Kidney epithelial cell (primary cell): ENCODE measurements at regions not wholly inside any gene's neighbourhood (a gene's known extent, or its start where the extent isn't known, plus 50 kb on each side); places are given as distances from the start of the nearest gene placed in this dataset.

Experiments used
- DNase-seq: peaks from one replicate; pipeline ENCODE4 v3.0.0-alpha.2; 2010; ENCODE audit warnings: low read depth
- H3K27me3 ChIP-seq: 2 replicates; pipeline ENCODE4 v1.6.0; 2011; ENCODE audit warnings: low read length; ENCODE audit not compliant: control insufficient read depth, insufficient read depth
- H3K36me3 ChIP-seq: 2 replicates; pipeline ENCODE4 v1.5.1; 2011; ENCODE audit warnings: low read length; ENCODE audit not compliant: control insufficient read depth, insufficient read depth
- H3K4me3 ChIP-seq: 2 replicates; pipeline ENCODE4 v1.5.1; 2011; ENCODE audit warnings: low read depth, mild to moderate bottlenecking, control low read depth, low read length
- TF ChIP-seq, protein P1 (sequence below): IDR thresholded peaks from 2 replicates; pipeline ENCODE4 v1.5.1; 2011; ENCODE audit warnings: mild to moderate bottlenecking, moderate library complexity, low read length, control low read depth, inconsistent platforms; ENCODE audit not compliant: insufficient read depth, poor library complexity, severe bottlenecking

DNA sequence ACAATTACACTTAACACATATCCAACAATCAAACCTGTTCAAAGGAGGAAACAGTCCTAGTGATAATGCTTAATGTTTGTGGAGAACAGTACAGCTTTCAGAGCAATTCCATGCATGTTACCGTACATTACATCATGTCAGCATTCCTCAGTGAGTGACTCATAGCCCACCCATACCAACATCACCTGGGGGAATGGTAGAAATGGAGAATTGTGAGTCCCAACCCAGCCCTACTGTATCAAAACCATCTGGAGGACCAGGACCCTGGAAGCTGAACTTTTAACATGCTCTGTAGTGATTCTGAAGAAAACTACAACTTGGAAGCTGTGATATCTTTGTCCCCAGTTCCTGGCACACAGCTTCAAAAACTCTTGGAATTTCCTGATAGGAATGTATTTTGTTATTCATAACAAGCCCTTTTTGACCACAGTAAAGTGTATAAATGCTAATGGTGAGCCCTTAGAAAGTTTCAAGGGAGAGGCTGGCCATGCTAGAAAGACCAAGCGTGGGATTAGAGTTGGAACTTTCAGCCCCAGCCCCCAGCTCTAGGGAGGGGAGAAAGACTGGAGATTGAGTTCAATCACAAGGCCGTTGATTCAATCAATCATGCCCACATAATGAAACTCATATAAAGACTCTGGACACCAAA lies 301.1 kb downstream of the BUD13 start:
- Histone ChIP-seq H3K27me3 (no peaks in the 10 kb centered on the region), H3K4me3 (no peak overlapping the region), H3K36me3 (no peaks in the 10 kb centered on the region)
- TF ChIP-seq, protein P1, sequence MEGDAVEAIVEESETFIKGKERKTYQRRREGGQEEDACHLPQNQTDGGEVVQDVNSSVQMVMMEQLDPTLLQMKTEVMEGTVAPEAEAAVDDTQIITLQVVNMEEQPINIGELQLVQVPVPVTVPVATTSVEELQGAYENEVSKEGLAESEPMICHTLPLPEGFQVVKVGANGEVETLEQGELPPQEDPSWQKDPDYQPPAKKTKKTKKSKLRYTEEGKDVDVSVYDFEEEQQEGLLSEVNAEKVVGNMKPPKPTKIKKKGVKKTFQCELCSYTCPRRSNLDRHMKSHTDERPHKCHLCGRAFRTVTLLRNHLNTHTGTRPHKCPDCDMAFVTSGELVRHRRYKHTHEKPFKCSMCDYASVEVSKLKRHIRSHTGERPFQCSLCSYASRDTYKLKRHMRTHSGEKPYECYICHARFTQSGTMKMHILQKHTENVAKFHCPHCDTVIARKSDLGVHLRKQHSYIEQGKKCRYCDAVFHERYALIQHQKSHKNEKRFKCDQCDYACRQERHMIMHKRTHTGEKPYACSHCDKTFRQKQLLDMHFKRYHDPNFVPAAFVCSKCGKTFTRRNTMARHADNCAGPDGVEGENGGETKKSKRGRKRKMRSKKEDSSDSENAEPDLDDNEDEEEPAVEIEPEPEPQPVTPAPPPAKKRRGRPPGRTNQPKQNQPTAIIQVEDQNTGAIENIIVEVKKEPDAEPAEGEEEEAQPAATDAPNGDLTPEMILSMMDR: no peak
- peak; percentile 61 for DNase-seq

- H3K36me3 ChIP-seq: no peaks in the 10 kb centered on the region
- no peak overlapping the region for H3K4me3 ChIP-seq
- TF ChIP-seq, protein P1: no peak
- no peak for DNase-seq
- no peaks in the 10 kb centered on the region for H3K27me3 ChIP-seq
Observed at GRCh38 chr11:116468699-116469098, 304.1 kb downstream of the BUD13 start.

- no peak overlapping the region for H3K4me3 ChIP-seq
- H3K27me3 ChIP-seq: no peaks in the 10 kb centered on the region
- H3K36me3 ChIP-seq: no peaks in the 10 kb centered on the region
- TF ChIP-seq, protein P1: no peak
- peak; percentile 23 for DNase-seq
Observed at GRCh38 chr11:116467823-116468222, 305.0 kb downstream of the BUD13 start.

DNA sequence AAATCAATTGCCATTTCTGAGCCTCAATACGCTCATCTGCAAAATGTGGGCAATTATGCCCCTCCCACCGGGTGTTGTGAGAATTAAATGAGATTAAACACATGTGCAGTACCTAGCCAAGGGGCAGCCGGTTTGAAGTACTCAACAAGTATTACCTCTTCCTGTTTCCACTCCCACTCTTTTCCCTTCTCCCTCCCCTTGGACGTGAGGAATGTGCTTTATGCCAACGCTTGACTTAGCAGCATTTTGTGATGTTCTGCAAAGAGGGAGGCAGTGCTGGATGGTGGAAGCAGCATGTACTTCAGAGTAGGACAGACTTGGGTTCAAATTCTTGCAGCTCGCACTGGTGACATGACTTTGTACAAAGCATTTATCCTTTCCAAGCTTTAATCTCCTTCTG lies 306.0 kb downstream of the BUD13 start:
- TF ChIP-seq, protein P1: no peak
- no peaks in the 10 kb centered on the region for H3K36me3 ChIP-seq
- no peaks in the 10 kb centered on the region for H3K27me3 ChIP-seq
- no peak for DNase-seq
- no peak overlapping the region for H3K4me3 ChIP-seq

DNA sequence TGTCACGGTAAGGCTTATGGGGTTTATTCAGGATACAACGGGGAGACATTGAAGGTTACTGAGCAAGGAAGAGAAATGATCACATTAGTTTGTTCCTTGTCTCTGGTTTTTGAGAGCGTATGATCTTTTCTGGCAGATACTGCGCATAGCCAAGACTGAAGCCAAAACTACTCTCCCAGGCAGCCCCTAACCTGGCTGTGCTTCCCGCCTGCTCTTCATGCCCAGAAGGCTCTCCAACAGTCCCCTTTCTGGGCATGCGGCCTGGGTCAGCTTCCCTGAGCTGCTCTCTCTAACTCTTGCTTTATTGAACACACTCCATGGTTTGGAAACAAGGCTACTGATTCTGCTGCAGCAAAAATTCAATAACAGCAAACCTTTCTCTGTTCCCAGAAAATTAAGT lies 306.6 kb downstream of the BUD13 start:
- no peaks in the 10 kb centered on the region for H3K27me3 ChIP-seq
- no peak for DNase-seq
- H3K4me3 ChIP-seq: no peak overlapping the region
- H3K36me3 ChIP-seq: no peaks in the 10 kb centered on the region
- TF ChIP-seq, protein P1: no peak

- no peaks in the 10 kb centered on the region for H3K27me3 ChIP-seq
- TF ChIP-seq, protein P1: no peak
- H3K36me3 ChIP-seq: no peaks in the 10 kb centered on the region
- H3K4me3 ChIP-seq: no peak overlapping the region
- no peak for DNase-seq
Observed at GRCh38 chr11:116465056-116465455, 307.7 kb downstream of the BUD13 start.
